Choroid plexus epithelial cell (primary cell): ENCODE measurements at regions not wholly inside any gene's neighbourhood (a gene's known extent, or its start where the extent isn't known, plus 50 kb on each side); places are given as distances from the start of the nearest gene placed in this dataset.
"Not testable (repeated sequence)": the region's sequence is repeated elsewhere in the genome, so short reads cannot be mapped to it uniquely, and the experiment has no call there.

Experiments
- DNase-seq: peaks from one replicate; pipeline ENCODE4 v3.0.0-alpha.2; 2010; ENCODE audit warnings: low read depth
- H3K4me3 ChIP-seq: 2 replicates; pipeline ENCODE4 v1.5.1; 2011; ENCODE audit warnings: low read depth, mild to moderate bottlenecking, control low read depth, low read length, moderate library complexity
- TF ChIP-seq, protein P1 (sequence below): conservative IDR thresholded peaks from 2 replicates; pipeline ENCODE4 v1.5.1; 2011; ENCODE audit warnings: low read depth, mild to moderate bottlenecking, control low read depth, inconsistent platforms, low read length, moderate library complexity

DNA sequence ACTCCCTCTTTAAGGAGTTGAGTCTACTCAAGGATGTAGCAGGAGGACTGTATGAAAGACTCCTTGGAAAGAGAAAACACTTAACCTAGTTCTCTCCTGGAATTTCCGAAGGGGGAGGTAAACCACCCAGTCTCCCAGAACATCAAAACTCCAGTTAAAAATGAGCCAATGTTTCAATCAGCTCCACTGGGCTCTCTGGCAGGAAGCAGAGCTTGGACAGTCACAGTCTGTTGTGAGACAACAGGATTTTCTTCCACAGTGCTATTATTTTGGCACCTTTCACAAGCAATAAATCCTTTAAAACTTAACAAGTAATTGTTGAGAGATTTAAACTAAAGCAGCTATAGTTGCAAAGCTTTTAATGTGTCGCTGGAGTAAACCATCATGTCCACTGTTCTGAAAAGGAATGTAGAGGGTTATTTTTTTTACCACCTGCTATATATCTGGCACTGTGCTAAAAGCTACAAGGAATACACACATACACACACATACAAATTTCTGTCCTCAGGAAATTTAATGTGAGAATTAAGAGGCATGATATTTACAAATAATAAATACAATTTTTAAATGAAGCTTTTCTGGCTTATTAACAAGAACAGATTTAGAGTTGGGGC lies 229.2 kb upstream of the INTU start:
- TF ChIP-seq, protein P1, sequence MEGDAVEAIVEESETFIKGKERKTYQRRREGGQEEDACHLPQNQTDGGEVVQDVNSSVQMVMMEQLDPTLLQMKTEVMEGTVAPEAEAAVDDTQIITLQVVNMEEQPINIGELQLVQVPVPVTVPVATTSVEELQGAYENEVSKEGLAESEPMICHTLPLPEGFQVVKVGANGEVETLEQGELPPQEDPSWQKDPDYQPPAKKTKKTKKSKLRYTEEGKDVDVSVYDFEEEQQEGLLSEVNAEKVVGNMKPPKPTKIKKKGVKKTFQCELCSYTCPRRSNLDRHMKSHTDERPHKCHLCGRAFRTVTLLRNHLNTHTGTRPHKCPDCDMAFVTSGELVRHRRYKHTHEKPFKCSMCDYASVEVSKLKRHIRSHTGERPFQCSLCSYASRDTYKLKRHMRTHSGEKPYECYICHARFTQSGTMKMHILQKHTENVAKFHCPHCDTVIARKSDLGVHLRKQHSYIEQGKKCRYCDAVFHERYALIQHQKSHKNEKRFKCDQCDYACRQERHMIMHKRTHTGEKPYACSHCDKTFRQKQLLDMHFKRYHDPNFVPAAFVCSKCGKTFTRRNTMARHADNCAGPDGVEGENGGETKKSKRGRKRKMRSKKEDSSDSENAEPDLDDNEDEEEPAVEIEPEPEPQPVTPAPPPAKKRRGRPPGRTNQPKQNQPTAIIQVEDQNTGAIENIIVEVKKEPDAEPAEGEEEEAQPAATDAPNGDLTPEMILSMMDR: no peak
- DNase-seq: peak; percentile 47
- no peak overlapping the region for H3K4me3 ChIP-seq

DNA sequence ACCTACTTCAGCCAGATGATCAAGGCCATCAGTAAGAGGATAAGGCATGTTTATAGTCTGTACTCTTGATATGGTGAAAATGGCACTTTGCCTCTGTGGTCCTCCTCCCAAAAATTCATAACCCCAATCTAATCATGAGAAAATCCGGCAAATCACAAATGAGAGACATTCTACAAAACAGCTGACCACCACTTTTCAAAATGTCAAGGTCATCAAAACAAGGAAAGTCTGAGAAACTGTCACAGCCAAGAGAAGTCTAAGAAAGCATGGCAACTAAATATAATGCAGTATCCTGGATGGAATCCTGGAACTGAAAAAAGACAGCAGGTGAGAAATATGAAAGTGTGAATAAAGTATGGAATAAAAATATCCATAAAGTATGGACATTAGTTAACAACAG lies 226.6 kb upstream of the INTU start:
- TF ChIP-seq, protein P1: no peak
- no peak overlapping the region for H3K4me3 ChIP-seq
- no peak for DNase-seq

DNA sequence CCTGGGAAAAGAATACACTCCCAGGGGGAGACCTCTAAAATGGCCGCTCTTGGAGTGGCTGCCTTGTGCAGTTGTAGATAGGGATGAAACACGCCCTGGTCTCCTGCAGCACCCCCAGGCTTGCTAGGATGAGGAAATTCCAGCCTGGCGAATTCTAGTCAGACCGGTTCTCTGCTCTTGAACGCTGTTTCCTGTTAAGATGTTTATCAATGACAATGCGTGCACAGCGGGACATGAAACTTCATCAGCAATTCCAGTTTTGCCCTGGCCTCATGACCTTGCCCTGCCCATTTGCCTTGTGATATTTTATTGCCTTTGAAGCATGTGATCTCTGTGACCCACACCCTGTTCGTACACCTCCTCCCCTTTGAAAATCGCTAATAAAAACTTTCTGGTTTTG lies 225.2 kb upstream of the INTU start:
- H3K4me3 ChIP-seq: not testable (repeated sequence)

DNA sequence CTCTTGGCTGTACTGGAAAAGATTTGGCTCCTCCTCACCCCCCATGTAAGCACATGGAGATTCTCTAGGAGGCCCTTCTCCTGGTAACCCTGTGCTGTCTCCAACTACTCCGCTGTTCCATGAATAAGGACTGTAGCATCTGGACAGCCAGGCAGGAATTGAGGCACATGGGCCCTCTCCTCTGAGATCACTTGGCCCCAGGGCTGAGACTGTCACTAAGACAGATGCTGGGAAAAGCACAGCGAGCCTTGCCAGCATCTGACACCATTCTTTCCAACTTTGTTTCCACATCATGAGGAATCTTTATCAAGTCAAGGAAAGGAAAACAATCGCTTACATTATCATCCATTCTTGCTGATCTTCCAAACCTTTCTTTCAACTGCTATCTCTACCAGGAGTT lies 222.6 kb upstream of the INTU start:
- no peak for DNase-seq

More for the DNA sequence above, 225.2 kb upstream of the INTU start:
- not testable (repeated sequence) for DNase-seq

DNA sequence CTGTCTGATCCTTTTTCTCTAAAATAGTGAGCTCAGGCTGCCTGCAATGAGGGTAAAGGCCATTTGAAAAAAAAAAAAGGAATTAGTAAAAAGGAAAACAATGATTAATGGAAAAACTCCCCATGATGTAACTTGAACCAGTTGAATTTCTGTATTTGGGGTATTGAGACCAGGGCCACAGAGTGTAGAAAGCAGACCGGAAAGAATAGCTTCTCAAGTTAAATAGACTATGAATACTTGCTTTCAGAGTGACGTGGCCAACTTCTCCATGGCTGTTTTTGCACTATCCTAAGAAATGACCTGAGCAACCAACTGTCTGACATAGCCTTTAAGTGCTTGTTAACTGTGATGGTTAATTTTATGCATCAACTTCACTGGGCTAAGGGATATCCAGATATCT lies 222.1 kb upstream of the INTU start:
- TF ChIP-seq, protein P1: no peak
- DNase-seq: peak; percentile 9
- no peak overlapping the region for H3K4me3 ChIP-seq

More for the DNA sequence above, 222.6 kb upstream of the INTU start:
- TF ChIP-seq, protein P1: no peak
- no peak overlapping the region for H3K4me3 ChIP-seq

DNA sequence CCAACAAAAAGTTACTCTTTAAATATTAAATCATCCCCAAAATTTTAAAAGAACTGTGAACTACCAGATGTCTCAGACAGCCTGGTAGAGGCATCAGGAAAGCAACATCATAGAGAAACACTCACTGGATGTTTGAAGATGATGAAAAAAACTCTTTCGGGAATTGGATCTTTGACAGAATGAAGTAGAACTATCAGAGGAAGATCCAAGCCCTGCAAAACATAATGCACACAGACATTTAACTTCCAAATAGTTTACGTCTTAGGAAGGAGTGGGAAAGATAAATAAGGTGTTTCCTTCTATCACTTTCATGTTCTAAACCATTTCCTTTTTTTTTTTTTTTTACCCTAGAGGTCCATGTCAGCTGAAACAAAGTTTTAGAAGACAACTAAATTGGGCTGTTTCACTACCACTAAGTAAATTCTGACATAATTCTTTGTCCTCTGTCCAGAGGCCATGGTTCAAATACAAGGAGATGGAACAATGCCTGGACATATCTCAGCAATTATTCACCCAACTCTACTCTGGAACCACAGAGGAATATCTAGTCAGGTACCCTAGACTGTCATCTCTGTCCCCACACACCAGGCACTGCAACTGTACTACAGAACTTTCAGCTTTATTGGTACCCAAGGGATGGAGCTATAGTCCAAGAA lies 217.7 kb upstream of the INTU start:
- no peak overlapping the region for H3K4me3 ChIP-seq
- DNase-seq: no peak
- TF ChIP-seq, protein P1: no peak

DNA sequence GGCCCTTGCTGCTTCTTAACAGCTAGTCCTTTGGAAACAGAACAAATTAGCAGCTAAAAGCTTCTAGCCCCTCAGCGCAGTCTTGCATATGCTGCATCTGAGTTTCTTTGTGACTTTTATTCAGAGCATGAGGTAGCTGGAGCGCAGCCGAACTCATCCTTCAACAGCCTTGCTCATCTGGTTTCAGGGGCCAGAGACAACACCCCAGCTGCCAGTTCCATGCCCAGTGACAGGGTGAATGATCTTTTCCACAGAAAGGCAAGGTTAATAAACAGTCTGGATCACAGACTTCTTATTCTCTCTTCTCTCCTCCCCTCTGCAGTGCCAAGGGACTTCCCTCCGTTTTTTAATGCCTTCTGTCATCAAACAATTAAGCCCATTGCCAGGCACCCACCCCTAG lies 216.6 kb upstream of the INTU start:
- no peak for DNase-seq
- no peak overlapping the region for H3K4me3 ChIP-seq
- TF ChIP-seq, protein P1: no peak
